Prostate gland (tissue), 2 donors: ENCODE measurements at regions not wholly inside any gene's neighbourhood (a gene's known extent, or its start where the extent isn't known, plus 50 kb on each side); places are given as distances from the start of the nearest gene placed in this dataset.

Experiments
- CTCF ChIP-seq, 4 experiments: fragments of 200-600 bp in 2 of 4; fragments of 450-650 bp in 2 of 4; sonication (generic) in 2 of 4; IDR thresholded peaks; 1 replicate in 3 of 4; 2 replicates in 1 of 4; pipeline ENCODE4 v1.5.1; 2016 to 2019; ENCODE audit warnings: antibody characterized with exemption in 4 of 4, mild to moderate bottlenecking in 2 of 4, moderate library complexity in 2 of 4
- POLR2A ChIP-seq: fragments of 450-650 bp; IDR thresholded peaks from one replicate; pipeline ENCODE4 v1.6.1; 2016; ENCODE audit warnings: antibody characterized with exemption, mild to moderate bottlenecking

- TF ChIP-seq CTCF (IDR thresholded peaks at IDR 0.05) (no peak), POLR2A (no peak)
Measured at GRCh38 chr1:101546885-101547284, 310.1 kb downstream of the S1PR1 start.
